Esophagus (tissue), 2 donors: ENCODE measurements at regions not wholly inside any gene's neighbourhood (a gene's known extent, or its start where the extent isn't known, plus 50 kb on each side); places are given as distances from the start of the nearest gene placed in this dataset.
"Not testable (repeated sequence)": the region's sequence is repeated elsewhere in the genome, so short reads cannot be mapped to it uniquely, and the experiment has no call there.

Source experiments
- H3K27ac ChIP-seq, 2 donors: one replicate each; pipeline ENCODE4 v1.5.1; 2013; ENCODE audit warnings: low read depth in 2 of 2, mild to moderate bottlenecking in 2 of 2, inconsistent platforms in 1 of 2, low read length in 1 of 2, moderate library complexity in 1 of 2
- H3K27me3 ChIP-seq, 2 donors: one replicate each; pipeline ENCODE4 v1.6.1; 2013; ENCODE audit warnings: low read length in 2 of 2, control low read depth in 1 of 2, mild to moderate bottlenecking in 1 of 2; ENCODE audit not compliant: insufficient read depth in 2 of 2, control insufficient read depth in 1 of 2
- H3K36me3 ChIP-seq, 2 donors: one replicate each; pipeline ENCODE4 v1.6.1; 2013; ENCODE audit warnings: low read length in 1 of 2; ENCODE audit not compliant: control insufficient read depth in 2 of 2, insufficient read depth in 2 of 2
- H3K4me1 ChIP-seq, 2 donors: one replicate each; pipeline ENCODE4 v1.6.1; 2013; ENCODE audit warnings: low read length in 1 of 2; ENCODE audit not compliant: control insufficient read depth in 2 of 2, insufficient read depth in 2 of 2
- H3K4me3 ChIP-seq, 2 donors: one replicate each; pipeline ENCODE4 v1.5.1; 2013; ENCODE audit warnings: low read length in 2 of 2, mild to moderate bottlenecking in 2 of 2, low read depth in 1 of 2, moderate library complexity in 1 of 2
- H3K9me3 ChIP-seq, 2 donors: one replicate each; pipeline ENCODE4 v1.6.1; 2013; ENCODE audit warnings: mild to moderate bottlenecking in 2 of 2, low read depth in 1 of 2, low read length in 1 of 2, moderate library complexity in 1 of 2; ENCODE audit not compliant: control insufficient read depth in 2 of 2, insufficient read depth in 1 of 2
- WGBS, 2 donors: extraction: QIAGEN DNeasy Blood & Tissue Kit; methylation state at CpG; one replicate each; pipeline ENCODE4 v1.1.7; 2013; 5-methylcytosine and 5-hydroxymethylcytosine counted together
- donor health status: healthy with polysubstance abuse.
- donor health status: Bipolar disorder and iron deficiency.

DNA sequence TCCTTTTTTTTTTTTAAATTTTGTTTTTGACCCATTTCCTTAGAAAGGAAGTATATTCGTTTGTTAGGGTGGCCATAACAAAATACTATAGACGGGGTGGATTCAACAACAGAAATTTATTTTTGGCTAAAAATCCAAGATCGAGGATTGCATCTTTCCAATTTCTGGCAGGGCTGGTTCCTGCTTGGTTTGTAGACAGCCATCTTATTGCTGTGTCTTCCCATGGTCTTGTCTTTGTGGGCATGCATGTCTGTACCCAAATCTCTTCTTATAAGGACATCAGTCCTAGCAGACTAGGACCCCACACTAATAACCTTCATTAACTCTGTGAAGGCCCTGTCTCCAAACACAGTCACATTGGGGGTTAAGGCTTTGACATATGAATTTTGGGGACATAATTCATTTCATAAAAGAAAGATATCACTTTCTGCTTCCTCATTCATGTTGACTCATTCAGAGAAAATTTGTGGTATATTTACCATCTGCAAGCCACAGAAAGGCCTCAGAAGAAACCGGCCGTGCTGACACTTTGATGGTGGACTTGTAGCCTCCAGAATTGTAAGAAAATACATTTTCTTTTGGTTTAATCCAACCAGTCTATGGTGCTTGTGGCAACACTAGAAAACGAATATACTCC, 262.1 kb downstream of the LPIN1 start:
- H3K27me3 ChIP-seq = no peaks in the 10 kb centered on the region
- WGBS, 2 donors = 73 to 76% methylated on average over 6 of the region's 6 CpGs
- H3K9me3 ChIP-seq = no peaks in the 10 kb centered on the region
- H3K27ac ChIP-seq = no peak overlapping the region
- no peaks in the 10 kb centered on the region for H3K36me3 ChIP-seq
- no peak overlapping the region for H3K4me3 ChIP-seq
- H3K4me1 ChIP-seq = no peaks in the 10 kb centered on the region

- H3K36me3 ChIP-seq = no peaks in the 10 kb centered on the region
- 83 to 89% methylated on average over 3 of the region's 3 CpGs for WGBS, 2 donors
- H3K27ac ChIP-seq = no peak overlapping the region
Measured at GRCh38 chr2:12009323-12009905, 263.0 kb downstream of the LPIN1 start.

DNA sequence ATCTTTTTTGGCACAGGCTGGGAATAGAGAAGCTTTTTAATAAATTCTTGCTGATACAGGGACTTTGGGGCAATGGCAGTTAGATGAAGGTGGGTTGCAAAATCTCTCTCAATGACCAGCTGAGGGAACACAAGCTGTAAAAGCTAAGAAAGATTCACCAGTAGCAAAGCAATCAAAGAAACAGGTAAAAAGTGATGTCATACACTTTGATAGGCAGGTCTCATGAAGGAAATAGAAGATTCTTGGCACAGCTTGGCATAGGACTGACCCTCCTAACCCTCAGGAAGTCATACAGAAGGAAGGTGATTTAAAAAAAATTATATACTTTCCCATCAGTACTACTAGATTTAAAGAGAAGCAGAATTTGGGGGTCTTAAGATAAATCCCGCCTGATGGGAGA, 263.6 kb downstream of the LPIN1 start:
- H3K4me3 ChIP-seq = no peak overlapping the region
- H3K27me3 ChIP-seq = no peaks in the 10 kb centered on the region
- H3K9me3 ChIP-seq = no peaks in the 10 kb centered on the region
- H3K36me3 ChIP-seq = no peaks in the 10 kb centered on the region
- peaks cover 0 to 3% of the 10 kb centered on the region in 2 donors for H3K4me1 ChIP-seq
- 98 to 100% methylated on average over 1 of the region's 1 CpG for WGBS, 2 donors
- no peak overlapping the region for H3K27ac ChIP-seq

More at GRCh38 chr2:12009323-12009905, 263.0 kb downstream of the LPIN1 start:
- Histone ChIP-seq H3K4me3 (no peak overlapping the region), H3K27me3 (no peaks in the 10 kb centered on the region), H3K9me3 (no peaks in the 10 kb centered on the region), H3K4me1 (no peaks in the 10 kb centered on the region)

DNA sequence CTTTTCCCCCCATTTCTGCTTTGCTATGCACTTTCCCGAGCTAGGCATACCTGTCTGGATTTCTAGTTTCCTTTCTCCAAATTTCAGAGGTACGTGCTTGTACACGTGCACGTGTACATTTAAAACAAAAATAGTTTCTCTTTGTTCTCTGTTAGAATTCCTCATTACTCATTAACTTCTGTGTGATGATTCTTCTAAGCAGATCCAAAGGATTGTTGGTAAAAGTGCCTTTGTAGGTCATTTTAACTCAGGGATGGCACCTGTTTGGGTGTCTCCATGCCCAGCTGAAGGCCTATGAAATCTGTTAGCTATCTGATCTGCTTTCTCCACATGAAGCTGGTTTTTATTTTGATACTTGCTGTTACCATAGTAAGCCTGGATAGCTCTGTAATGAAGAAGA, 264.3 kb downstream of the LPIN1 start:
- Histone ChIP-seq H3K27ac (no peak overlapping the region), H3K36me3 (no peaks in the 10 kb centered on the region), H3K27me3 (no peaks in the 10 kb centered on the region), H3K9me3 (no peaks in the 10 kb centered on the region), H3K4me1 (peaks cover 0 to 3% of the 10 kb centered on the region in 2 donors), H3K4me3 (no peak overlapping the region)
- WGBS, 2 donors = 44 to 49% methylated on average over 4 of the region's 4 CpGs

- 42 to 52% methylated on average over 9 of the region's 9 CpGs for WGBS, 2 donors
- Histone ChIP-seq H3K4me3 (no peak overlapping the region), H3K27ac (no peak overlapping the region), H3K27me3 (no peaks in the 10 kb centered on the region), H3K9me3 (no peaks in the 10 kb centered on the region), H3K4me1 (peaks cover 0 to 3% of the 10 kb centered on the region in 2 donors), H3K36me3 (no peaks in the 10 kb centered on the region)
Measured at GRCh38 chr2:12014088-12014960, 267.9 kb downstream of the LPIN1 start.

- H3K9me3 ChIP-seq = peaks cover 0 to 6% of the 10 kb centered on the region in 2 donors
- H3K4me1 ChIP-seq = peaks cover 0 to 3% of the 10 kb centered on the region in 2 donors
- 77 to 86% methylated on average over 11 of the region's 11 CpGs for WGBS, 2 donors
- no peak overlapping the region for H3K4me3 ChIP-seq
- peaks cover 0 to 3% of the 10 kb centered on the region in 2 donors for H3K27me3 ChIP-seq
- H3K36me3 ChIP-seq = no peaks in the 10 kb centered on the region
- H3K27ac ChIP-seq = no peak overlapping the region
Measured at GRCh38 chr2:12017499-12018157, 271.2 kb downstream of the LPIN1 start.

GRCh38 chr2:12018726-12019125, 272.3 kb downstream of the LPIN1 start:
- not testable (repeated sequence) for H3K4me3 ChIP-seq, H3K9me3 ChIP-seq, H3K27me3 ChIP-seq, H3K27ac ChIP-seq, H3K4me1 ChIP-seq, H3K36me3 ChIP-seq
- 83% methylated on average over 5 of the region's 5 CpGs for WGBS, 2 donors

DNA sequence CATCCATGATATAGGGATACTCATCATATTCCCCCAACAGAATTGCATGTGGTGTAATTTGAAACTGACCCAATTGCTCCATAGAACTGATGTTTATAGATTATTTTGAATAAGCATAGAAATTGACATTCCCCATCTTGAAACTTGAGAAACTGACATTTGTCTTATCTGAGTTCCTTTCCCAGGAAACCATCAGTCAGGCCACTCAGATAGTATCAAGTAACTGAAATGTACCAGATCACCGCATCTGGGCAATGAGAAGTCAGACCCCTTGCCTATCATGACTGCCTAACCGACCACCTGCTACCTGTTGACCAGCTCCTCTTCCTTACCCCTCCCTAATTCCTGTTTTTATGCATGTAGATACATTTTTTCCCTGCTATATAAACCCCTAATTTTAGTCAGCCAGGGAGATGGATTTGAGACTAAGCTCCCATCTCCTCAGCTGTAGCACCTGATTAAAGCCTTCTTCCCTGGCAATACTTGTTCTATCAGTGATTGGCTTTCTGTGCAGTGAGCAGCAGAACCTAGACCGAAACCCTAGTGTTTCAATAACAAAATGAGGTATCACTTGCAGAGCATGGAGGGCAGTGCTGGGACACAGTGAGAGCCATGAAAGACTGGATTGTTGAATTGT, 274.5 kb downstream of the LPIN1 start:
- Histone ChIP-seq H3K9me3 (peaks cover 0 to 6% of the 10 kb centered on the region in 2 donors), H3K27me3 (peaks cover 0 to 3% of the 10 kb centered on the region in 2 donors), H3K36me3 (no peaks in the 10 kb centered on the region), H3K4me3 (no peak overlapping the region), H3K27ac (no peak overlapping the region), H3K4me1 (no peaks in the 10 kb centered on the region)
- WGBS, 2 donors = 85 to 98% methylated on average over 3 of the region's 3 CpGs
